Activated T-cell treated with anti-CD3 and anti-CD28 coated beads, Interleukin-2, amount 50 U/mL, for 24 hours (primary cell): ENCODE measurements at regions not wholly inside any gene's neighbourhood (a gene's known extent, or its start where the extent isn't known, plus 50 kb on each side); places are given as distances from the start of the nearest gene placed in this dataset.

Experiments used
- DNase-seq: peaks from one replicate; pipeline ENCODE4 v3.0.0-alpha.2; 2020
- H3K27ac Mint-ChIP-seq: 2 replicates; pipeline ENCODE4 v1.8.0; 2020; ENCODE audit warnings: mild to moderate bottlenecking, mixed read lengths
- H3K27me3 Mint-ChIP-seq: 2 replicates; pipeline ENCODE4 v1.8.0; 2020; ENCODE audit warnings: mixed read lengths
- H3K36me3 Mint-ChIP-seq: 2 replicates; pipeline ENCODE4 v1.8.0; 2020; ENCODE audit warnings: low read depth, mixed read lengths
- H3K4me1 Mint-ChIP-seq: 2 replicates; pipeline ENCODE4 v1.8.0; 2020; ENCODE audit warnings: low read depth, mixed read lengths
- H3K4me3 Mint-ChIP-seq: 2 replicates; pipeline ENCODE4 v1.8.0; 2020; ENCODE audit warnings: mild to moderate bottlenecking, moderate library complexity, mixed read lengths
- H3K9me3 Mint-ChIP-seq: 2 replicates; pipeline ENCODE4 v1.8.0; 2020; ENCODE audit warnings: mixed read lengths

DNA sequence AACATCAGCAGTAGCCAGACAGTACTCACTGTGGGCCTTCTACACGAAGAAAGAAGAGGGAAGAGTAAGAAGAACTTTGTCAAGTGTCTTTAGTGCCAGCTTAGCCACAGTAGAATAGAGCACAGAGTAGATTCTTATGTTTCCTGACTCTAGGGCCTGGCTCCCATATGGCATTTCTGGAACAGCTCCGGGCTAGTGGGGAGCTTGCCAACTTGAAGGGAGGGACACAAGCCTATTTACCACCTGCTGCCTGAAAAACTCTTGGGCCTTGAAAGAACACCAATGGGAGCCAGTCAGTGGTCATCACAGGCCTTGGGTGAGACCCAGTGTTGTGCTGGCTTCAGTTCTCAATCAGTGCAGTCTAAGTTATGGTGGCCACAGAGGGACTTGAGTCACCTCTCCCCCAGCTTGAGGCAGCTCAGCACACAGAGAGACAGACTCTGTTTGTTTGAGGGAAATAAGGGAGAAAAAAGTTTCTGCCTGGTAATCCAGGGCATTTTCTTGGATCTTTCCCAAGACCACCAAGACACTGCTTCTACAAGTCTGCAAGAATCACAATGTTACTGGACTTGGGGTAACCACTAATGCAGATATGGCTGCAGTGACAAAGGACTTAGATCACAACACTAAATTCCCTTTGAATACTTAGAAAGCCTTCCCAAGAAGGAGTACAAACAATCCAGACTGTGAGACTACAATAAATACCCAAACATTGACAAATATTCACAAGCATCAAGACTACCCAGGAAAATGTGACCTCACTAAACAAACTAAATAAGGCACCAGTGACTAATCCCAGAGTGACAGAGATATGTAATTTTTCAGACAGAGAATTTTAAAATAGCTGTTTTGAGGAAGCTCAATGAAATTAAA, 261.0 kb upstream of the NDST3 start:
- H3K36me3 Mint-ChIP-seq, result no peaks in the 10 kb centered on the region
- no peaks in the 10 kb centered on the region for H3K27me3 Mint-ChIP-seq
- H3K9me3 Mint-ChIP-seq, result no peaks in the 10 kb centered on the region
- no peaks in the 10 kb centered on the region for H3K4me1 Mint-ChIP-seq
- no peak overlapping the region for H3K27ac Mint-ChIP-seq
- DNase-seq, result no peak
- H3K4me3 Mint-ChIP-seq, result no peak overlapping the region

- Mint-ChIP-seq H3K9me3 (no peaks in the 10 kb centered on the region), H3K4me3 (no peak overlapping the region), H3K4me1 (no peaks in the 10 kb centered on the region), H3K36me3 (no peaks in the 10 kb centered on the region), H3K27me3 (no peaks in the 10 kb centered on the region), H3K27ac (no peak overlapping the region)
- DNase-seq, result no peak
These were observed 256.6 kb upstream of the NDST3 start for GRCh38 chr4:117777721-117778120.

- H3K9me3 Mint-ChIP-seq, result no peaks in the 10 kb centered on the region
- no peaks in the 10 kb centered on the region for H3K36me3 Mint-ChIP-seq
These were observed 250.6 kb upstream of the NDST3 start for GRCh38 chr4:117783716-117784115.

DNA sequence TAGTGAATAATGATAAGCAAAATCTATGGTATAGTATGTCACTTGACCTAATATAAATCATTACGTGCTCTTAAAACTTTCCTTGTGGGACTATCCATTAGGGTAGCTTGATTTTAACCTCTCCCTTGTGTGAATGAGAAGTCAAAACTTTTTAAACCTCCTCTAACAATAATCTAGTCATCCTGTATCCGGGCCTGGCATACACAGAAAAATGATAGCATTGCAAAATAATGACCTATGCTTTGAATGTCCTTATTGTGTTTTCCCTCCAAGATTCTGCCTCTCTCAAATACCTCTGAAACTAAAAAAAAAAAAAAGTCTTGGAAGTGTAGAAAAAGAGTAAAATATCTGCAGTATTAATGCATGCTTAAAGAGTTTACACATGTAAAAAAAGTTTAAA, 250.0 kb upstream of the NDST3 start:
- Mint-ChIP-seq H3K27me3 (no peaks in the 10 kb centered on the region), H3K27ac (no peak overlapping the region), H3K4me1 (no peaks in the 10 kb centered on the region), H3K4me3 (no peak overlapping the region), H3K9me3 (no peaks in the 10 kb centered on the region), H3K36me3 (no peaks in the 10 kb centered on the region)
- no peak for DNase-seq

More at GRCh38 chr4:117783716-117784115, 250.6 kb upstream of the NDST3 start:
- Mint-ChIP-seq H3K27ac (no peak overlapping the region), H3K4me1 (no peaks in the 10 kb centered on the region), H3K4me3 (no peak overlapping the region), H3K27me3 (no peaks in the 10 kb centered on the region)
- no peak for DNase-seq

DNA sequence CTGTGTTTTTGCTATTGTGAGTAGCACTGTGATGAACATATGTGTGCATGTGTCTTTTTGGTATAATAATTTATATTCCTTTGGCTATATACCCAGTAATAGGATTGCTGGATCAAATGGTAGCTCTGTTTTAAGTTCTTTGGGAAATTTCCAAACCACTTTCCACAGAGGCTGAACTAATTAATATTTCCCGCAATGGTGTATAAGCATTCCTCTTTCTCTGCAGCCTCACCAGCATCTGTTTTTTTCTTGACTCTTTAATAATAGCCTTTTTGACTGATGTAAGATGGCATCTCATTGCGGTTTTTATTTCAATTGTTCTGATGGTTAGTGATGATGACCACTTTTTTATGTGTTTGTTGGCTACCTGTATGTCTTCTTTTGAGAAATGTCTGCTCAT, 247.7 kb upstream of the NDST3 start:
- DNase-seq, result no peak
- Mint-ChIP-seq H3K4me1 (no peaks in the 10 kb centered on the region), H3K27ac (no peak overlapping the region), H3K36me3 (no peaks in the 10 kb centered on the region), H3K27me3 (no peaks in the 10 kb centered on the region), H3K4me3 (no peak overlapping the region), H3K9me3 (no peaks in the 10 kb centered on the region)

DNA sequence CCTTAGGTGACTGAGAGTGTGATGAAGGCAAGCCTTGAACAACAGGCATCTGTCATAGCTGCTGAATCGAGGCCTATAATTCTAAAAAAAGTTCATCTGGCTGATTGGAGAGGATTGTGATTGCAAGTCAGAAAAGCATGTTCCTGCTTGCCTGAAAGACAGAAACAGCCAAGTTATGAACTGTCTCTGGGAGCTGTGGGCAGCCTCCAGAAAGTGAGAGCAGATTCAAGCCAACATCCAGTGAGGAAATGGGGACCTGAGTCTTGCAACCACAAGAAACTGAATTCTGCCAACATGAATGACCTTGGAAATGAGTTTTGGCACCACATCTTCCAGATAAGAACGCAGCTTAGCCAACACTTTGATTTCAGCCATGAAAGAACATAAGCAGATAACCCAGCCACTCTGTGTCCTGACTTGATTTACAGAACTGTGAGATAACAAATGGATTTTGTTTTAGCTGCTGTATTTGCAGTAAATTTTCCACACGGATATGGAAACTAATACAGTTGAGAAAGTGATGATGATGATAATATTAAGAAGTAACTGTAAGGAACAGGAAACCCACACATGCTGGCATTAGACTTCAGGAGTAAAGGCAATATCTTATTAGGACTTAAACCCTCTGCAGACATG, 240.3 kb upstream of the NDST3 start:
- H3K9me3 Mint-ChIP-seq, result no peaks in the 10 kb centered on the region
- H3K27ac Mint-ChIP-seq, result no peak overlapping the region
- H3K4me3 Mint-ChIP-seq, result no peak overlapping the region
- no peaks in the 10 kb centered on the region for H3K4me1 Mint-ChIP-seq
- no peaks in the 10 kb centered on the region for H3K27me3 Mint-ChIP-seq
- no peaks in the 10 kb centered on the region for H3K36me3 Mint-ChIP-seq
- DNase-seq, result no peak

DNA sequence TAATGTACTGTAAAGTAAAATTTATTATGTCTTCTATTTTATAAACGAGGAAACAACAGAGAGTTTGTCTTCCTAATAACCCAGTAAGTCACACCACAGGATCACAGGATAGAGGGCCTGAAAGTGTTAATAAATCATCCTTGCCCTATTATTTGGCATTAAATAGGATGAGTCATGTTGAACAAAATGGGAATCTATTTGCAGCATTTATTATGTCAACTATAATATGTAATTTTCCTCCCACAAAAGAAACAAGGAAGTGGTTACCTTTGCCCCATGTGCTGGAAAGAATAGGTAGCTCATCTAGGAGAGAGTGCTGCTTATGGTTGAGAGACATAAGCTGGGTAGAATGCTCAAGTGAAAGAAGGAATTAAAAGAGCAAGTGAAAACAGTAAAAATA, 237.6 kb upstream of the NDST3 start:
- Mint-ChIP-seq H3K27me3 (no peaks in the 10 kb centered on the region), H3K27ac (no peak overlapping the region), H3K36me3 (no peaks in the 10 kb centered on the region), H3K4me1 (no peaks in the 10 kb centered on the region), H3K9me3 (no peaks in the 10 kb centered on the region), H3K4me3 (no peak overlapping the region)
- no peak for DNase-seq

- Mint-ChIP-seq H3K9me3 (no peaks in the 10 kb centered on the region), H3K27me3 (no peaks in the 10 kb centered on the region), H3K4me1 (no peaks in the 10 kb centered on the region), H3K27ac (no peak overlapping the region), H3K4me3 (no peak overlapping the region), H3K36me3 (no peaks in the 10 kb centered on the region)
- DNase-seq, result no peak
These were observed 233.7 kb upstream of the NDST3 start for GRCh38 chr4:117800636-117801035.

- no peaks in the 10 kb centered on the region for H3K4me1 Mint-ChIP-seq
- no peak for DNase-seq
- H3K27ac Mint-ChIP-seq, result no peak overlapping the region
- no peaks in the 10 kb centered on the region for H3K9me3 Mint-ChIP-seq
- no peak overlapping the region for H3K4me3 Mint-ChIP-seq
- H3K36me3 Mint-ChIP-seq, result no peaks in the 10 kb centered on the region
- H3K27me3 Mint-ChIP-seq, result no peaks in the 10 kb centered on the region
These were observed 232.5 kb upstream of the NDST3 start for GRCh38 chr4:117801756-117802155.

DNA sequence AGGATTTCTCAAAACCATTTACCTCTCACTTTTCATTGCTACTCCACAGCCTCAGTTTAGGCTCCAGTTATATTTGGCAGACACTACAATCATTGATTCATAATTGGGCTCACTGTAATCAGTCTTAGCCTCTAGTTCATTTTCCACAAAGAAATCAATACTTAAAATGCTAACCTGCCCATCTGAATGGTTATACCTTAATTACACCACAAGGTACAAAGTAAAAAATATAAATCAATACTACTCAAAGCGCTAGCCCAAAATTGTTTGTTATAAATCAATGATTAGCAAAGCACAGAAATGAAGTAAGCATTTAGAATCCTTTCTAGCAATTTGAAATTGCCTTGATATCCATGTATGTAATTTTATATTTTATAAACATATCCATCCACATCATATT, 222.6 kb upstream of the NDST3 start:
- no peak overlapping the region for H3K27ac Mint-ChIP-seq

DNA sequence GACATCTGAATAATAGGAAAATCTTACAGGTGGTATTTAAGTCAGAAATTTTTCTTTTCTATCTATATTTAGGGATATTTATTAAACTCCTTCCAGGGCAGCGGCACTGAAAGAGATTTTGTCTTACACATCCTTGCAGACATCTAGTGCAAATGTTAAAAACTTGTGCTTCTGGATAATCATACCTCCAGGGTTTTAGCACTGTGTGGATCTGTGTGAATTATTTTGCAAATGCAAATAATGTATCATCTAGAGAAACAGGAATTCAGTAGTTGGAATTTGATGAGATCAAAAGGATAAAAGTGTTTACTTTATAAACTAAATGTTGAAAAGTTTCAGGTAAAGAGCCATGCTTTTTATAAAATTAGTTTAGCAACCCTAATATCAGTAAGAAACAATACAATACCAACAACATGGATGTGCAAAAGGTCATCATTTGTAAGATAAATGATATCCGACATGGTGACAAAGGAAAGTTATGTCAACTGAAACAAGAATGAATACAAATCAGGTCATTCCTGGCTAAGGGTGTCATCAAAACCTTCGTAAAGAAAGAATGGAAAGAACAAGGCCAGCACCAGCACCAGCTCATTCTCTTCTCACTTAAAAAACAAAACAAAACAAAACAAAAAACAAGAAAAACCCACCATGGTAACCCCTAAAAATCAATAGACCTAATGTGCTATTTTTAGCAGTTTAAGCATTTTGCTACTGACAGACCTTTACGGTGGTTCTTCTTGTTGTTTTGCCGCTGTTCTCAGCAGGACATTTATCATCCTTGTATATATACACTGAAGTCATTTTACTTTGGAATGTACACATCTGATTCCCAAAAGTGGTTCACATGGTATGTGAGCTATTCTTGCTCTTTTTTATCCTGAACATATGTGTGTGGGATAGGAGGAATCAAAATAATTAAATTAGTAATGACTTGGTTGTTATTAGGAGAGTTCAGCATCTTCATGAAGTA, 219.7 kb upstream of the NDST3 start:
- Mint-ChIP-seq H3K4me1 (no peaks in the 10 kb centered on the region), H3K9me3 (no peaks in the 10 kb centered on the region), H3K4me3 (no peak overlapping the region), H3K27me3 (no peaks in the 10 kb centered on the region), H3K36me3 (no peaks in the 10 kb centered on the region), H3K27ac (no peak overlapping the region)
- no peak for DNase-seq

More for the DNA sequence above, 222.6 kb upstream of the NDST3 start:
- no peaks in the 10 kb centered on the region for H3K27me3 Mint-ChIP-seq
- no peaks in the 10 kb centered on the region for H3K4me1 Mint-ChIP-seq
- no peaks in the 10 kb centered on the region for H3K9me3 Mint-ChIP-seq
- no peak for DNase-seq
- H3K4me3 Mint-ChIP-seq, result no peak overlapping the region
- no peaks in the 10 kb centered on the region for H3K36me3 Mint-ChIP-seq

DNA sequence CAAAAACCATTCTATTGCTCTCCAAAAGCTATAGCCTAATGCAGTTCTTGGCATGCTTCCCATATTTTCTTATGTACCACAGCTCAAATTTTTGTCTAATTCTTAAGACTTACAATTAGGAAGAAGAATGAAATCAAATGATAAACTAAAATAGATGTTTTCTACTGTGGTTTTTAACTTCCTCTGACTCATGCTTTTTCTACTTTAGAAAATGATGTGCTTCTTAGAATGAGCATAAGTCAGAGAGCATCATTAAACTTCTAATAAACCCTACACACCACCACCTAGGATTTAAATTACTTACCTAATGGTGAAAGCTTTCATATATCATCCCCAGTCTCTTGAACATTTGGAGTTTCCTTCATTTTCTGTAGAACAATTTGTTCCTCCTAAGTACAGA, 217.0 kb upstream of the NDST3 start:
- no peak for DNase-seq

GRCh38 chr4:117821834-117822233, 212.5 kb upstream of the NDST3 start:
- Mint-ChIP-seq H3K9me3 (no peaks in the 10 kb centered on the region), H3K27me3 (no peaks in the 10 kb centered on the region), H3K36me3 (no peaks in the 10 kb centered on the region), H3K4me1 (no peaks in the 10 kb centered on the region), H3K4me3 (no peak overlapping the region), H3K27ac (no peak overlapping the region)
- no peak for DNase-seq

More for the DNA sequence above, 217.0 kb upstream of the NDST3 start:
- Mint-ChIP-seq H3K4me3 (no peak overlapping the region), H3K27ac (no peak overlapping the region), H3K9me3 (no peaks in the 10 kb centered on the region), H3K27me3 (no peaks in the 10 kb centered on the region), H3K4me1 (no peaks in the 10 kb centered on the region), H3K36me3 (no peaks in the 10 kb centered on the region)

DNA sequence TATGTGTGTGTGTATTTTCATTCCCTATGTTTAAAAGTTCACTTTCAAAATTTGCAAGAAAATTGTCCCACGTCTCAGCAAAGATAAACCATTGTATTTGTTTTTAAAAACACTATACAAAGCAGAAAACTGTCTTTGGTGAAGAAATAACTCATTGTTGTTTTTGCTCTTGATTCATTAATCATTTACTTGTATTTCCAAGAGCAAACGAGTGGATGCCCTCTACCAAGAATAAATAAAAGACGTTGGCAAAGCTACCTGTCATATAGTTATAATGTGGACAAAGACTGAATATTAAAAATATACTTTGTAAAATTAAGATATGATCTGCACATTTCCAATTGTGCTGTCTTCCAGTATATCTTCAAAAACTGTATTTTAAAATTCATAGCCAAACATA, 210.9 kb upstream of the NDST3 start:
- H3K36me3 Mint-ChIP-seq, result no peaks in the 10 kb centered on the region
- no peak overlapping the region for H3K4me3 Mint-ChIP-seq
- H3K4me1 Mint-ChIP-seq, result no peaks in the 10 kb centered on the region
- no peak overlapping the region for H3K27ac Mint-ChIP-seq
- H3K27me3 Mint-ChIP-seq, result no peaks in the 10 kb centered on the region
- H3K9me3 Mint-ChIP-seq, result no peaks in the 10 kb centered on the region
- no peak for DNase-seq
